ENCODE measurements at regions not wholly inside any gene's neighbourhood (a gene's known extent, or its start where the extent isn't known, plus 50 kb on each side); places are given as distances from the start of the nearest gene placed in this dataset.
A peak's percentile ranks its signal among the peaks of the same experiment; 100 is the strongest.

DNA sequence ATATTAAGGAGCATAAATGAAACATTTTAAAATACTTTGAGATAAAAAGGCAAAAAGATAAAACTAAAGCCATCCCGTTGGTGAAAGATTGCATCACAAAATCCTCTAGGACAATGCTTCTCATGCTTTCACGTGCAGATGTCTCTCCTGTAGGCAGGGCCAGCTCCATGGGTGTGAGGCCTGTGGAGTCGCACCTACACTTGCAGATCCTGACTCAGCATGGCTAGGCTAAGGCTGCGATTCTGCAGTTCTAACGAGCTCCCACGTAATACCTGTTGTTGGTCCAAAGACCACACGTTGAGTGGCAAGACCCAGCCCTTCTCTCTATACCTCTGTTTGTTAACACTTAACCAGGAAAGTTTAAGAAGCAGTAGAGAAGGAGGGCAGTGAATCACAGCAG is 62.1 kb upstream of the CAPRIN1 start:
- TF ChIP-seq, protein P1, sequence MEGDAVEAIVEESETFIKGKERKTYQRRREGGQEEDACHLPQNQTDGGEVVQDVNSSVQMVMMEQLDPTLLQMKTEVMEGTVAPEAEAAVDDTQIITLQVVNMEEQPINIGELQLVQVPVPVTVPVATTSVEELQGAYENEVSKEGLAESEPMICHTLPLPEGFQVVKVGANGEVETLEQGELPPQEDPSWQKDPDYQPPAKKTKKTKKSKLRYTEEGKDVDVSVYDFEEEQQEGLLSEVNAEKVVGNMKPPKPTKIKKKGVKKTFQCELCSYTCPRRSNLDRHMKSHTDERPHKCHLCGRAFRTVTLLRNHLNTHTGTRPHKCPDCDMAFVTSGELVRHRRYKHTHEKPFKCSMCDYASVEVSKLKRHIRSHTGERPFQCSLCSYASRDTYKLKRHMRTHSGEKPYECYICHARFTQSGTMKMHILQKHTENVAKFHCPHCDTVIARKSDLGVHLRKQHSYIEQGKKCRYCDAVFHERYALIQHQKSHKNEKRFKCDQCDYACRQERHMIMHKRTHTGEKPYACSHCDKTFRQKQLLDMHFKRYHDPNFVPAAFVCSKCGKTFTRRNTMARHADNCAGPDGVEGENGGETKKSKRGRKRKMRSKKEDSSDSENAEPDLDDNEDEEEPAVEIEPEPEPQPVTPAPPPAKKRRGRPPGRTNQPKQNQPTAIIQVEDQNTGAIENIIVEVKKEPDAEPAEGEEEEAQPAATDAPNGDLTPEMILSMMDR (IDR thresholded peaks at IDR 0.05; ENCODE audit: insufficient read depth, low read length, poor library complexity, severe bottlenecking): no peak
- no peak for TF ChIP-seq EZH2phosphoT487 (conservative IDR thresholded peaks at IDR 0.05; ENCODE audit: low read length)
- Histone ChIP-seq H3K9me3 (ENCODE audit: insufficient read depth, low read length) (no peaks in the 10 kb centered on the region), H3K27me3 (ENCODE audit: low read length) (no peaks in the 10 kb centered on the region), H3K79me2 (ENCODE audit: insufficient read depth, low read length) (no peaks in the 10 kb centered on the region), H3K4me2 (ENCODE audit: low read depth, low read length, poor library complexity, severe bottlenecking) (no peak overlapping the region), H3K4me3 (ENCODE audit: insufficient read depth, low read length, poor library complexity, severe bottlenecking) (no peak overlapping the region), H3F3A (ENCODE audit: insufficient read depth) (no peaks in the 10 kb centered on the region), H3K27ac (ENCODE audit: low read depth, low read length) (no peak overlapping the region), H3K9ac (ENCODE audit: low read length) (no peak overlapping the region), H3K9me2 (replicated peaks; ENCODE audit: insufficient read depth, low read length) (no peaks in the 10 kb centered on the region), H3K36me3 (ENCODE audit: low read length) (no peaks in the 10 kb centered on the region), H2AFZ (ENCODE audit: low read depth, low read length, severe bottlenecking) (no peak overlapping the region), H4K20me1 (ENCODE audit: low read depth, low read length) (no peaks in the 10 kb centered on the region)

- Histone ChIP-seq H3K79me2 (ENCODE audit: insufficient read depth, low read length) (no peaks in the 10 kb centered on the region), H3F3A (ENCODE audit: insufficient read depth) (no peaks in the 10 kb centered on the region), H3K9me2 (replicated peaks; ENCODE audit: insufficient read depth, low read length) (no peaks in the 10 kb centered on the region), H2AFZ (ENCODE audit: low read depth, low read length, severe bottlenecking) (no peak overlapping the region), H3K27ac (ENCODE audit: low read depth, low read length) (no peak overlapping the region), H4K20me1 (ENCODE audit: low read depth, low read length) (no peaks in the 10 kb centered on the region), H3K9ac (ENCODE audit: low read length) (no peak overlapping the region), H3K4me2 (ENCODE audit: low read depth, low read length, poor library complexity, severe bottlenecking) (no peak overlapping the region), H3K36me3 (ENCODE audit: low read length) (no peaks in the 10 kb centered on the region), H3K4me3 (ENCODE audit: insufficient read depth, low read length, poor library complexity, severe bottlenecking) (no peak overlapping the region), H3K27me3 (ENCODE audit: low read length) (no peaks in the 10 kb centered on the region), H3K9me3 (ENCODE audit: insufficient read depth, low read length) (no peaks in the 10 kb centered on the region)
- no peak for TF ChIP-seq EZH2phosphoT487 (conservative IDR thresholded peaks at IDR 0.05; ENCODE audit: low read length)
- TF ChIP-seq, protein P1 (IDR thresholded peaks at IDR 0.05; ENCODE audit: insufficient read depth, low read length, poor library complexity, severe bottlenecking): no peak
These were observed 62.8 kb upstream of the CAPRIN1 start for GRCh38 chr11:33988586-33989370.

DNA sequence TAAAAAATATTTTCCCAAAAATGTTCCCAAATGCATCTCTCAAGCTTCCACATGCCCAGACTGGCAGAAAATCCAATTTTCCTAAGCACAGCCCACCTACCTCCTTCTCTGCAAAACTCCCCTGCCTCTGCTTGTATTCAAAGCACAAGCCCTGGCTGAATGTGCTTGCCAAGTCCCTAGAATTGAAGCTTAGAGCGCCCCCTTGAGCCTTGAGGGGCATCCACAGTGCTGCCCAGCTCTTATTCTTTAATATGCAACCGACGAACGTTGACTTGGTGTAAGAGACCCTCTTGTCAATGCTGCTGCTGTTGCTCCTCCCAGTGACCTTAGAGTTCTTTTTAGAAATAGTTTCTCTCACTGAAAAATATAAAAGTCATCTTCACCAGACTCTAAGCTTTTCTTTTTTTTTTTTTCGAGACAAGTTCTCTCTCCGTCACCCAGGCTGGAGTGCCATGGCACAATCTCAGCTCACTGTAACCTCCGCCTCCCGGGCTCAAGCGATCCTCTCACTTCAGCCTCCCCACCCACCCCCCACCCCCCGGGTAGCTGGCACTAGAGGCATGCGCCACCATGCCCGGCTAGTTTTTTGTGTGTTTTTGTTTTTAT is 63.5 kb upstream of the CAPRIN1 start:
- Histone ChIP-seq H2AFZ (ENCODE audit: low read depth, low read length, severe bottlenecking) (no peak overlapping the region), H3K9me3 (ENCODE audit: insufficient read depth, low read length) (no peaks in the 10 kb centered on the region), H3K9ac (ENCODE audit: low read length) (no peak overlapping the region), H3K4me2 (ENCODE audit: low read depth, low read length, poor library complexity, severe bottlenecking) (no peak overlapping the region), H3K9me2 (replicated peaks; ENCODE audit: insufficient read depth, low read length) (no peaks in the 10 kb centered on the region), H3F3A (ENCODE audit: insufficient read depth) (no peaks in the 10 kb centered on the region), H3K27me3 (ENCODE audit: low read length) (no peaks in the 10 kb centered on the region), H4K20me1 (ENCODE audit: low read depth, low read length) (no peaks in the 10 kb centered on the region), H3K36me3 (ENCODE audit: low read length) (no peaks in the 10 kb centered on the region), H3K27ac (ENCODE audit: low read depth, low read length) (no peak overlapping the region), H3K4me3 (ENCODE audit: insufficient read depth, low read length, poor library complexity, severe bottlenecking) (no peak overlapping the region), H3K79me2 (ENCODE audit: insufficient read depth, low read length) (no peaks in the 10 kb centered on the region)
- TF ChIP-seq, protein P1 (IDR thresholded peaks at IDR 0.05; ENCODE audit: insufficient read depth, low read length, poor library complexity, severe bottlenecking): peak; percentile 37
- TF ChIP-seq EZH2phosphoT487 (conservative IDR thresholded peaks at IDR 0.05; ENCODE audit: low read length): no peak

Data from SU-DHL-6 (cell line).